ENCODE measurements at regions not wholly inside any gene's neighbourhood (a gene's known extent, or its start where the extent isn't known, plus 50 kb on each side); places are given as distances from the start of the nearest gene placed in this dataset.

DNA sequence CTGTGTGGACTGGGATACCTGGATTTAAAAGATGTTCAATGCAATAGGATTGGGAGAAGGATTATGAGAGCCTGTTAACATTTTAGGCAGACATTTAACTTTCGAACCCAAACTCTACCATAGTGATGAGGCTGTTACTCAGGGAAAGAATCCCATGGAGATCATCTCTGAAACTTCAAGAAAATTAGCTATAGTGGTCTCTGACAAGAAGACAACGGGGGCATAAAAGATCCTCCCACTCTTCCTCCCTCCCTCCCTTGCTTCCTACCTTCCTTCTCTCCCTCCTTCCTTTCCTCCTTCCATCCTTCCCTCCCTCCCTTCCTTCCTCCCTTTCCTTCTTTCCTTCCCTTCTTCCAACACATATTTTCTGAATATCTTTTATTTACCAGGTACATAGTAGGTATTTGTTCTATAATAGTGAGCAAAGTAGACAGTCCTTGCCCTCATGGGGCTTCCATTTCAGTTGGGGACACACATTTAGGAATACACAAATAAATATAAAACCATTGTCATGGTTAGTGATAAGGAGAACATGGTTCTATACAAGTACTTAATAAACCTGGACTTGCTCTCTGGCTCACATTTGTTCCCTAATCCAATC, 143.2 kb downstream of the ATP6V1G3 start:
- DNase-seq (ENCODE audit: low read depth) = no peak
- H3K4me3 ChIP-seq (ENCODE audit: low read depth, low read length) = no peak overlapping the region
- TF ChIP-seq, protein P1, sequence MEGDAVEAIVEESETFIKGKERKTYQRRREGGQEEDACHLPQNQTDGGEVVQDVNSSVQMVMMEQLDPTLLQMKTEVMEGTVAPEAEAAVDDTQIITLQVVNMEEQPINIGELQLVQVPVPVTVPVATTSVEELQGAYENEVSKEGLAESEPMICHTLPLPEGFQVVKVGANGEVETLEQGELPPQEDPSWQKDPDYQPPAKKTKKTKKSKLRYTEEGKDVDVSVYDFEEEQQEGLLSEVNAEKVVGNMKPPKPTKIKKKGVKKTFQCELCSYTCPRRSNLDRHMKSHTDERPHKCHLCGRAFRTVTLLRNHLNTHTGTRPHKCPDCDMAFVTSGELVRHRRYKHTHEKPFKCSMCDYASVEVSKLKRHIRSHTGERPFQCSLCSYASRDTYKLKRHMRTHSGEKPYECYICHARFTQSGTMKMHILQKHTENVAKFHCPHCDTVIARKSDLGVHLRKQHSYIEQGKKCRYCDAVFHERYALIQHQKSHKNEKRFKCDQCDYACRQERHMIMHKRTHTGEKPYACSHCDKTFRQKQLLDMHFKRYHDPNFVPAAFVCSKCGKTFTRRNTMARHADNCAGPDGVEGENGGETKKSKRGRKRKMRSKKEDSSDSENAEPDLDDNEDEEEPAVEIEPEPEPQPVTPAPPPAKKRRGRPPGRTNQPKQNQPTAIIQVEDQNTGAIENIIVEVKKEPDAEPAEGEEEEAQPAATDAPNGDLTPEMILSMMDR (conservative IDR thresholded peaks at IDR 0.05; ENCODE audit: low read depth, low read length) = no peak

DNA sequence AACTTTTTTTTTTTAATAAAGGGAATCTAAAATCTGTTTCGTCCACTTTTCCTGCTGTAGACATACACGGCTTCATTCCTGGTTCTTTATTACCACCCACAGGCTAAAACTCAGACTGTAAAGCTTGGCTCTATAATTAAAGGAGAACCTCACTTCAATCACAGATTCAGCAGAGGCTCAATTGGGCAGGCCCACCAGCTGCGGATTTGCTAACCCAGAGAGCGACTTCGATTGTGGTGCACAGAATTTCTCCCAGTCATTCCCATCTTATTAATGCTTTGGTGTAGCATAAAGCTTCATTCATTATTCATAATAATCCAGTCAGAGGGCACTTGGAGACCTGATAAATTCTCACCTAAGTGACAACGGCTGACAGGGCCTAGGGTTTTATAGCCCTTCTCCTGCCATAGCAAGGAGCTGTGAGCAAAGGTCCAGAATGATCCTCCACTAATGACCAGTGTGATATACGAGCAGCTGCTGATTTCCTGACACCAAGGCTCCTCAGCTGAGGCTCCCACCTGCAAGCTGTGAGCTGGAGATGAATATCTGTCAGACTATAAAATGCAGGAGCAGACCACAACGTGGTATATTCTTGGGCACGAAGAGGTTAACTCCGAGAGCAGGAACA, 149.0 kb downstream of the ATP6V1G3 start:
- no peak overlapping the region for H3K4me3 ChIP-seq (ENCODE audit: low read depth, low read length)
- TF ChIP-seq, protein P1 (conservative IDR thresholded peaks at IDR 0.05; ENCODE audit: low read depth, low read length) = no peak
- DNase-seq (ENCODE audit: low read depth) = no peak

DNA sequence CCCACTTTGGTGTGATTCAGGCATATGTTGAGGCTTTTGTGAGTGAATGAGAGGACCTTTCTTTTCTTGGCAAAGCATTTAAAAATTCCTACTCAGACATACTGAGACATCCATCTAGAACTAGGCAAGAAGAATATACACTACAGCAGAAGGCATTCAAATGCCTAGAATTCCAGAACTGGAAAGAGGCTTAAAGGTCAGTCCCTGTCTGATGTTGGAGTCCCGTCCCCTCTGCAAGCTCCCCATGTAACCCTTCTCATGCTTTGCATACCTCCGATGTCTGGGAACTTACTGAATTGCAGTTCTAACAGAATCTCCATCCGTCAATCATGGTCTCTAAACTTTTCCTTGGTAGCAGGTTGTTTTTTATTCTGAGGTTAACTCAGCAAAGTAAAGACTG, 152.9 kb downstream of the ATP6V1G3 start:
- TF ChIP-seq, protein P1 (conservative IDR thresholded peaks at IDR 0.05; ENCODE audit: low read depth, low read length) = no peak
- peak; percentile 75 for DNase-seq (ENCODE audit: low read depth)
- no peak overlapping the region for H3K4me3 ChIP-seq (ENCODE audit: low read depth, low read length)

DNA sequence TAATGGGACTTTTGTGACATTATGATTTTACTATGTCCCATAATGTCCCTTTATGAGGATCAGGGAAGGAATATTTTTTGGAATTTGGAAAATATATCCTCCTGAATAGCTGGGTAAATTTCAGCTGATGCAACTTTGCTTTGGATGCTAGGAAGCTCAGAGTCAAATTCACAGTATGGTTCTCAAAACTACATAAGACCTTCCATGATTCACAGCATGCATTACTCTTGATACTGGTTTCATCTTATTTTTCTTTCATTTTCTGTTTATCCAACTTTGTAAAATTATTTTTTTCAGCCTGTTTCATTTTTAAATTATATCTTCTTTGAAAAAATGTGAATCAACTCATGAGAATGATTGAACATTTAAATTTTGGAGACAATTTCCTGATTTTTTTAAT, 160.2 kb downstream of the ATP6V1G3 start:
- TF ChIP-seq, protein P1 (conservative IDR thresholded peaks at IDR 0.05; ENCODE audit: low read depth, low read length) = no peak
- no peak for DNase-seq (ENCODE audit: low read depth)
- no peak overlapping the region for H3K4me3 ChIP-seq (ENCODE audit: low read depth, low read length)

DNA sequence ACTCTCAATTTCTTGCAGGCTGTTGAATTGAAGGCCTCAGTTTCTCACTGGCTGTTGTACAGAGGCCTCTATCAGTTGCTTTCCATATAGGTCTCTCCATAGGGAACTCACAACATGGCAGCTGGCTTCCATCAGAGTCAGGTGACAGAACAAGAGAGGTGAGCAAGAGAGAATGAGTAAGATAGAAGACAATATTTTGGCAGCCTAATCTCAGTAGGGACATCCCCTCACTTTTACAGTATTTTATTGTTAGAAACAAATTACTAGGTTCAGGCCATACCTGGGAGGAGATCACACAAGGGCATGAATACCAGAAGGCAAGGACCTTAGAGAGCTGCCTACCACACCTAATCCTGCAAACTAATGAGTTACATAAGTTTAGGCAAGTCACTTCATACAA, 162.8 kb downstream of the ATP6V1G3 start:
- DNase-seq (ENCODE audit: low read depth) = no peak
- TF ChIP-seq, protein P1 (conservative IDR thresholded peaks at IDR 0.05; ENCODE audit: low read depth, low read length) = no peak
- H3K4me3 ChIP-seq (ENCODE audit: low read depth, low read length) = no peak overlapping the region

DNA sequence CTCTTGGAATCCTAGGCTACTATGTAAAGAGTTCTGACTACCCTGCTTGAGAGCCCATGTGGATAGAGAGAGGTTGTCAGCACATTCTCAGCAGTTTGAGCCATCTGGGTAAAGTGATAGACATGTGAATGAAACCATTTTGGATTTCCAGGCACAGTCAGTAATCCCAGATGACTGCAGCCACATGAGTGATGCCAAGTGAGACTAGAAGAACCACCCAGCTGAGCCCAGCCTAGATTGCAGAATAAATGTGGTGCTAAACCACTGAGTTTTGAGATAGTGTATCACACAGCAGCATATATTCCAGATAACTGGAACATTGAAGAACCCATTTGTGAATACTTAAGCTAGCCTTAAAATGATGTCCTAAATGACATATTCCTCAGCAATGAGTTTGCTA, 166.2 kb downstream of the ATP6V1G3 start:
- no peak overlapping the region for H3K4me3 ChIP-seq (ENCODE audit: low read depth, low read length)
- TF ChIP-seq, protein P1 (conservative IDR thresholded peaks at IDR 0.05; ENCODE audit: low read depth, low read length) = no peak
- DNase-seq (ENCODE audit: low read depth) = no peak

DNA sequence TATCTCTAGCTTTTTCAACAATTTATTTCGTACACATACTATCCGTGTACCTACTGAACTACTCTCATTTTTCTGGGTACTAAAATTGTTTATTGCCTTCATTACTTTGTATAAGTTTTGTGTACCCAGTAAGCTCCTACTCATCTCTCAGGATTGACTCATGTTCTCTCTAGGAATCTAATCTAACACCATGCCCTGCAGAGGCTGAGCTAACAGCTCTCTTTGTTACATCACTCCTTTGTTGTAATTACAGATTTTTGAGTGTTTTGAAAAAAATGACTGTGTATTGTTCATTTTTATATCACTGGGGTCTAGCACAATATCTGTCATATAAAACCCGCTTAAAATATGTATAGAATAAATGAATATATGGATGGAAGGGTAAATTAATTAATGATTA, 167.1 kb downstream of the ATP6V1G3 start:
- TF ChIP-seq, protein P1 (conservative IDR thresholded peaks at IDR 0.05; ENCODE audit: low read depth, low read length) = no peak
- H3K4me3 ChIP-seq (ENCODE audit: low read depth, low read length) = no peak overlapping the region
- DNase-seq (ENCODE audit: low read depth) = peak; percentile 54

Measured in choroid plexus epithelial cell (primary cell).